IPS-20b (cell line): ENCODE measurements at regions not wholly inside any gene's neighbourhood (a gene's known extent, or its start where the extent isn't known, plus 50 kb on each side); places are given as distances from the start of the nearest gene placed in this dataset.

Source experiments
- H3K27ac ChIP-seq: one replicate; pipeline ENCODE4 v1.5.1; 2013; ENCODE audit warnings: low read length
- H3K27me3 ChIP-seq: 2 replicates; pipeline ENCODE4 v1.6.1; 2013; ENCODE audit warnings: mild to moderate bottlenecking, low read length, inconsistent platforms; ENCODE audit not compliant: insufficient read depth
- H3K36me3 ChIP-seq: 2 replicates; pipeline ENCODE4 v1.6.1; 2013; ENCODE audit warnings: low read depth, mild to moderate bottlenecking, inconsistent platforms, low read length, moderate library complexity; ENCODE audit not compliant: insufficient read depth
- H3K4me1 ChIP-seq: 2 replicates; pipeline ENCODE4 v1.6.1; 2013; ENCODE audit warnings: mild to moderate bottlenecking, control low read depth, inconsistent platforms, low read length, moderate library complexity; ENCODE audit not compliant: insufficient read depth
- H3K4me3 ChIP-seq: 2 replicates; pipeline ENCODE4 v1.5.1; 2013; ENCODE audit warnings: mild to moderate bottlenecking, low read length, inconsistent platforms
- H3K9ac ChIP-seq: 2 replicates; pipeline ENCODE4 v1.6.1; 2013; ENCODE audit warnings: low read depth, mild to moderate bottlenecking, inconsistent platforms, low read length, moderate library complexity
- H3K9me3 ChIP-seq: 2 replicates; pipeline ENCODE4 v1.6.1; 2013; ENCODE audit warnings: mild to moderate bottlenecking, low read depth, low read length, inconsistent platforms; ENCODE audit not compliant: insufficient read depth

- no peaks in the 10 kb centered on the region for H3K9me3 ChIP-seq
- H3K9ac ChIP-seq = no peak overlapping the region
- H3K4me3 ChIP-seq = 0 out of 2 replicates have a peak overlapping the region, but pooled peaks have one; percentile 31
- peaks cover 84% of the 10 kb centered on the region for H3K27me3 ChIP-seq
- no peak overlapping the region for H3K27ac ChIP-seq
- no peaks in the 10 kb centered on the region for H3K36me3 ChIP-seq
- H3K4me1 ChIP-seq = peaks cover 18% of the 10 kb centered on the region; the same call in 1 of the 2 replicates
Observed at GRCh38 chrX:69262036-69262936, 97.0 kb upstream of the PJA1 start.

GRCh38 chrX:69260169-69260568, 94.9 kb upstream of the PJA1 start:
- Histone ChIP-seq H3K4me3 (no peak overlapping the region), H3K9ac (no peak overlapping the region), H3K27ac (no peak overlapping the region), H3K9me3 (no peaks in the 10 kb centered on the region), H3K27me3 (peaks cover 66% of the 10 kb centered on the region), H3K4me1 (peaks cover 20% of the 10 kb centered on the region), H3K36me3 (no peaks in the 10 kb centered on the region)

GRCh38 chrX:69258893-69259292, 93.6 kb upstream of the PJA1 start:
- H3K4me3 ChIP-seq = no peak overlapping the region
- H3K36me3 ChIP-seq = no peaks in the 10 kb centered on the region
- peaks cover 19% of the 10 kb centered on the region for H3K4me1 ChIP-seq
- peaks cover 57% of the 10 kb centered on the region for H3K27me3 ChIP-seq
- no peak overlapping the region for H3K9ac ChIP-seq
- H3K27ac ChIP-seq = no peak overlapping the region
- no peaks in the 10 kb centered on the region for H3K9me3 ChIP-seq

- H3K27me3 ChIP-seq = peaks cover 44% of the 10 kb centered on the region
Observed at GRCh38 chrX:69257499-69258127, 92.4 kb upstream of the PJA1 start.

GRCh38 chrX:69256291-69256565, 91.0 kb upstream of the PJA1 start:
- Histone ChIP-seq H3K27ac (no peak overlapping the region), H3K9me3 (no peaks in the 10 kb centered on the region), H3K4me1 (peaks cover 4% of the 10 kb centered on the region; the same call in 1 of the 2 replicates), H3K4me3 (no peak overlapping the region), H3K27me3 (peaks cover 32% of the 10 kb centered on the region), H3K36me3 (no peaks in the 10 kb centered on the region), H3K9ac (no peak overlapping the region)

More at GRCh38 chrX:69257499-69258127, 92.4 kb upstream of the PJA1 start:
- Histone ChIP-seq H3K9ac (no peak overlapping the region), H3K9me3 (no peaks in the 10 kb centered on the region), H3K4me3 (no peak overlapping the region), H3K27ac (no peak overlapping the region), H3K4me1 (peaks cover 12% of the 10 kb centered on the region), H3K36me3 (no peaks in the 10 kb centered on the region)

- Histone ChIP-seq H3K4me1 (peaks cover 4% of the 10 kb centered on the region; the same call in 1 of the 2 replicates), H3K9me3 (no peaks in the 10 kb centered on the region), H3K36me3 (no peaks in the 10 kb centered on the region), H3K27ac (no peak overlapping the region), H3K9ac (no peak overlapping the region), H3K27me3 (peaks cover 27% of the 10 kb centered on the region), H3K4me3 (no peak overlapping the region)
Observed at GRCh38 chrX:69255441-69256290, 90.4 kb upstream of the PJA1 start.

- Histone ChIP-seq H3K9ac (no peak overlapping the region), H3K4me3 (no peak overlapping the region), H3K36me3 (no peaks in the 10 kb centered on the region), H3K9me3 (no peaks in the 10 kb centered on the region), H3K4me1 (peaks cover 4% of the 10 kb centered on the region; the same call in 1 of the 2 replicates), H3K27ac (no peak overlapping the region), H3K27me3 (peaks cover 8% of the 10 kb centered on the region; the same call in 1 of the 2 replicates)
Observed at GRCh38 chrX:69253821-69254220, 88.6 kb upstream of the PJA1 start.

GRCh38 chrX:69243276-69243675, 78.0 kb upstream of the PJA1 start:
- H3K9me3 ChIP-seq = no peaks in the 10 kb centered on the region
- no peaks in the 10 kb centered on the region for H3K4me1 ChIP-seq
- no peak overlapping the region for H3K4me3 ChIP-seq
- no peaks in the 10 kb centered on the region for H3K27me3 ChIP-seq
- no peak overlapping the region for H3K27ac ChIP-seq
- no peak overlapping the region for H3K9ac ChIP-seq
- no peaks in the 10 kb centered on the region for H3K36me3 ChIP-seq

- H3K9me3 ChIP-seq = no peaks in the 10 kb centered on the region
- H3K27me3 ChIP-seq = no peaks in the 10 kb centered on the region
- H3K36me3 ChIP-seq = no peaks in the 10 kb centered on the region
- no peak overlapping the region for H3K9ac ChIP-seq
- no peak overlapping the region for H3K27ac ChIP-seq
- H3K4me3 ChIP-seq = no peak overlapping the region
- no peaks in the 10 kb centered on the region for H3K4me1 ChIP-seq
Observed at GRCh38 chrX:69238887-69239231, 73.6 kb upstream of the PJA1 start.

- Histone ChIP-seq H3K4me1 (no peaks in the 10 kb centered on the region), H3K36me3 (no peaks in the 10 kb centered on the region), H3K27ac (no peak overlapping the region), H3K4me3 (no peak overlapping the region), H3K9ac (no peak overlapping the region), H3K27me3 (no peaks in the 10 kb centered on the region), H3K9me3 (no peaks in the 10 kb centered on the region)
Observed at GRCh38 chrX:69238114-69238886, 73.0 kb upstream of the PJA1 start.

- Histone ChIP-seq H3K4me1 (no peaks in the 10 kb centered on the region), H3K9me3 (no peaks in the 10 kb centered on the region), H3K36me3 (no peaks in the 10 kb centered on the region), H3K9ac (no peak overlapping the region), H3K27me3 (no peaks in the 10 kb centered on the region), H3K27ac (no peak overlapping the region), H3K4me3 (no peak overlapping the region)
Observed at GRCh38 chrX:69237236-69237635, 72.0 kb upstream of the PJA1 start.
